Upper lobe of left lung (tissue), 6 donors: ENCODE measurements at regions not wholly inside any gene's neighbourhood (a gene's known extent, or its start where the extent isn't known, plus 50 kb on each side); places are given as distances from the start of the nearest gene placed in this dataset.
A peak's percentile ranks its signal among the peaks of the same experiment; 100 is the strongest.
"Not testable (repeated sequence)": the region's sequence is repeated elsewhere in the genome, so short reads cannot be mapped to it uniquely, and the experiment has no call there.

ENCODE experiments used
- ATAC-seq, 2 donors: fragments of 200-7000 bp; cut with Tn5 transposase; one replicate each; pipeline ENCODE4 v1.9.1; 2022; ENCODE audit warnings: mild to moderate bottlenecking in 2 of 2, moderate library complexity in 2 of 2; ENCODE audit not compliant: low FRiP score in 2 of 2
- DNase-seq, 2 donors: peaks; one replicate each; pipeline ENCODE4 v3.0.0-alpha.2; 2019 to 2020
- H3K27ac ChIP-seq, 4 donors: fragments of 200-600 bp; sonication (generic); one replicate each; pipeline ENCODE4 v1.5.1; 2016 to 2019
- H3K27me3 ChIP-seq, 4 donors: fragments of 200-600 bp; sonication (generic); one replicate each; pipeline ENCODE4 v1.5.1; 2017 to 2019
- H3K36me3 ChIP-seq, 4 donors: fragments of 200-600 bp; sonication (generic); one replicate each; pipeline ENCODE4 v1.5.1; 2016 to 2019
- H3K4me1 ChIP-seq, 4 donors: fragments of 200-600 bp; sonication (generic); one replicate each; pipeline ENCODE4 v1.5.1; 2018 to 2019
- H3K4me3 ChIP-seq, 4 donors: fragments of 200-600 bp; sonication (generic); one replicate each; pipeline ENCODE4 v1.5.1; 2017 to 2019; ENCODE audit warnings: mild to moderate bottlenecking in 2 of 4, moderate library complexity in 1 of 4
- H3K9me3 ChIP-seq, 4 donors: fragments of 200-600 bp; sonication (generic); one replicate each; pipeline ENCODE4 v1.5.1; 2018 to 2019
- CTCF ChIP-seq, 6 experiments: fragments of 450-650 bp in 4 of 6; fragments of 200-600 bp in 2 of 6; sonication (generic) in 2 of 6; IDR thresholded peaks; one replicate each; pipeline ENCODE4 v1.5.1; 2016 to 2019; ENCODE audit warnings: antibody characterized with exemption in 6 of 6
- EP300 ChIP-seq, 4 donors: sonication (generic); formaldehyde crosslinking; IDR thresholded peaks; one replicate each; pipeline ENCODE4 v1.5.1; 2017; ENCODE audit warnings: antibody characterized with exemption in 4 of 4, control low read depth in 2 of 4
- POLR2A ChIP-seq, 4 donors: fragments of 450-650 bp; IDR thresholded peaks; one replicate each; pipeline ENCODE4 v1.5.1; 2016 to 2017; ENCODE audit warnings: antibody characterized with exemption in 4 of 4, mild to moderate bottlenecking in 2 of 4
- POLR2AphosphoS5 ChIP-seq, 2 donors: sonication (generic); formaldehyde crosslinking; IDR thresholded peaks; one replicate each; pipeline ENCODE4 v1.5.1; 2017; ENCODE audit warnings: antibody characterized with exemption in 2 of 2
- WGBS, 2 donors: methylation state at CpG; one replicate each; pipeline ENCODE4 v1.1.5; 2017 to 2018; 5-methylcytosine and 5-hydroxymethylcytosine counted together
- donor health status: DM: no; HTN: no; CAD: no; lungs with moderate emphysema.
- donor health status: DM: no; HTN: yes; CAD: no; lungs with severe emphysema.

GRCh38 chr18:35890323-35890722, 82.2 kb upstream of the RMP24 start:
- ATAC-seq (no peak), DNase-seq (no peak)
- no peaks in the 10 kb centered on the region for H3K4me1 ChIP-seq
- 56 to 62% methylated on average over 3 of the region's 3 CpGs for WGBS, 2 donors
- peaks cover 0 to 7% (median 3%) of the 10 kb centered on the region in 4 donors for H3K9me3 ChIP-seq
- H3K36me3 ChIP-seq: no peaks in the 10 kb centered on the region
- no peak for TF ChIP-seq POLR2AphosphoS5 (IDR thresholded peaks at IDR 0.05)
- TF ChIP-seq CTCF (IDR thresholded peaks at IDR 0.05): no peak
- no peak overlapping the region for H3K4me3 ChIP-seq
- no peaks in the 10 kb centered on the region for H3K27me3 ChIP-seq
- H3K27ac ChIP-seq: no peak overlapping the region

- no peaks in the 10 kb centered on the region for H3K4me1 ChIP-seq
- no peaks in the 10 kb centered on the region for H3K27me3 ChIP-seq
- ATAC-seq: no peak
- no peak overlapping the region for H3K4me3 ChIP-seq
- no peak overlapping the region for H3K27ac ChIP-seq
- peaks cover 0 to 7% (median 3%) of the 10 kb centered on the region in 4 donors for H3K9me3 ChIP-seq
- H3K36me3 ChIP-seq: no peaks in the 10 kb centered on the region
- TF ChIP-seq POLR2AphosphoS5 (IDR thresholded peaks at IDR 0.05): no peak
- no peak for DNase-seq
These were observed 80.4 kb upstream of the RMP24 start for GRCh38 chr18:35892118-35892517.

- 88 to 97% methylated on average over 12 to 13 of the region's 13 CpGs for WGBS, 2 donors
- not testable (repeated sequence) for H3K36me3 ChIP-seq, H3K27ac ChIP-seq, H3K27me3 ChIP-seq, H3K4me3 ChIP-seq, ATAC-seq, H3K9me3 ChIP-seq, H3K4me1 ChIP-seq
- DNase-seq: peak in 1 of 2 donors; percentile 29
These were observed 75.0 kb upstream of the RMP24 start for GRCh38 chr18:35897481-35897880.

GRCh38 chr18:35904389-35905037, 68.0 kb upstream of the RMP24 start:
- Histone ChIP-seq H3K4me3 (no peak overlapping the region), H3K27ac (no peak overlapping the region), H3K4me1 (no peaks in the 10 kb centered on the region), H3K9me3 (no peaks in the 10 kb centered on the region), H3K36me3 (no peaks in the 10 kb centered on the region), H3K27me3 (no peaks in the 10 kb centered on the region)
- WGBS, 2 donors: 90 to 92% methylated on average over 3 to 19 of the region's 19 CpGs
- ATAC-seq (peak in 1 of 2 donors; percentile 43), DNase-seq (peak in 1 of 2 donors; percentile 65)
- TF ChIP-seq CTCF (IDR thresholded peaks at IDR 0.05): no peak
- TF ChIP-seq POLR2AphosphoS5 (IDR thresholded peaks at IDR 0.05): no peak
- no peak for TF ChIP-seq EP300 (IDR thresholded peaks at IDR 0.05)
- TF ChIP-seq POLR2A (IDR thresholded peaks at IDR 0.05): no peak

GRCh38 chr18:35905436-35905835, 67.0 kb upstream of the RMP24 start:
- no peak overlapping the region for H3K4me3 ChIP-seq
- H3K36me3 ChIP-seq: no peaks in the 10 kb centered on the region
- H3K27ac ChIP-seq: no peak overlapping the region
- 86 to 89% methylated on average over 10 of the region's 10 CpGs for WGBS, 2 donors
- no peaks in the 10 kb centered on the region for H3K27me3 ChIP-seq
- no peaks in the 10 kb centered on the region for H3K9me3 ChIP-seq
- ATAC-seq (no peak), DNase-seq (no peak)
- no peaks in the 10 kb centered on the region for H3K4me1 ChIP-seq
- TF ChIP-seq CTCF (IDR thresholded peaks at IDR 0.05): no peak
- no peak for TF ChIP-seq POLR2A (IDR thresholded peaks at IDR 0.05)
- TF ChIP-seq EP300 (IDR thresholded peaks at IDR 0.05): no peak
- TF ChIP-seq POLR2AphosphoS5 (IDR thresholded peaks at IDR 0.05): no peak

GRCh38 chr18:35906291-35906690, 66.2 kb upstream of the RMP24 start:
- H3K9me3 ChIP-seq, H3K27me3 ChIP-seq, H3K27ac ChIP-seq, H3K36me3 ChIP-seq, DNase-seq, H3K4me3 ChIP-seq, H3K4me1 ChIP-seq, ATAC-seq: not testable (repeated sequence)
- 85 to 93% methylated on average over 1 to 2 of the region's 3 CpGs for WGBS, 2 donors
